HG02870 (cell line): ENCODE measurements at regions not wholly inside any gene's neighbourhood (a gene's known extent, or its start where the extent isn't known, plus 50 kb on each side); places are given as distances from the start of the nearest gene placed in this dataset.

Experiments
- ATAC-seq: cut with Tn5 transposase; IDR thresholded peaks from one replicate; pipeline ENCODE4 v1.9.1; 2021; ENCODE audit warnings: mild to moderate bottlenecking, moderate library complexity; ENCODE audit not compliant: unreplicated experiment

DNA sequence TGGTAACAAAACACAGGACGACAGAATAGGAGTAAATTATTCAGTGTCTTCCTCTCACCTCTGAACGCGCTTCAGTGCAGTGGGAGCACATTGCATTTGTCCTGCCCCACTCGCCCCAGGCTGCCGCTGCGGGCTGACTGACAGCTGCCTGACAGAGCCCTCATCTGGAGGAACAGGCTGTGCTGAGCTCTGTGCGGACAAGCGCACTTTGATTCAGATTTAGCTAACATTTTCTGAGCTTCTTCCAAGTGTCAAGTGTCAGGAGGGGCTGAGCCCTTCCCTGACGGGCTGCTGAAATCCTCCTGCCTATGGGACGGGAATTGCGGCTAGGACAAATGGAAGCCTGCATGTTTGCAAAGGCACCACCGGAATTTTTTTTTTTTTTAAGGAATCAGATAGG is 383.0 kb upstream of the CDH4 start:
- no peak for ATAC-seq

GRCh38 chr20:60869625-60870024 is 382.4 kb upstream of the CDH4 start:
- no peak for ATAC-seq

GRCh38 chr20:60870040-60870439 is 382.0 kb upstream of the CDH4 start:
- ATAC-seq = no peak

DNA sequence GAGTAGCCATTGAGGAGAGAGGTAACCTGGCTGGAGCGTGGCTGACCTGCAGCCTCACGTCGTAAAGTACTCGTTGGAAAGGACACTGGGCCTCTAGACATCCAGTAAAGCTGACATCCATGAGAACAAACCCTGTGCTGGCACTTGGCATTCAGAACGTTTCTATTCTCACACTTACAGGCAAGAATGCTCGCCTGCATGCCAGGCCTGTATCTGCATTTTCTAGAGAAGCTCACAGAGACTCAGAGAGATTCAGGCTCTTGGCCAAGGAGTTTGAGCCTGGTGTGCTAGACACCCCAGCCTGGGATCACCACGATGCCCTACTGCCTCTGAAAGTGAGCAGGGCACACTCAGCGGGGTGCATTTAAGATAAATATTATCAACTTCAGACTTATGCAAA is 379.8 kb upstream of the CDH4 start:
- no peak for ATAC-seq

DNA sequence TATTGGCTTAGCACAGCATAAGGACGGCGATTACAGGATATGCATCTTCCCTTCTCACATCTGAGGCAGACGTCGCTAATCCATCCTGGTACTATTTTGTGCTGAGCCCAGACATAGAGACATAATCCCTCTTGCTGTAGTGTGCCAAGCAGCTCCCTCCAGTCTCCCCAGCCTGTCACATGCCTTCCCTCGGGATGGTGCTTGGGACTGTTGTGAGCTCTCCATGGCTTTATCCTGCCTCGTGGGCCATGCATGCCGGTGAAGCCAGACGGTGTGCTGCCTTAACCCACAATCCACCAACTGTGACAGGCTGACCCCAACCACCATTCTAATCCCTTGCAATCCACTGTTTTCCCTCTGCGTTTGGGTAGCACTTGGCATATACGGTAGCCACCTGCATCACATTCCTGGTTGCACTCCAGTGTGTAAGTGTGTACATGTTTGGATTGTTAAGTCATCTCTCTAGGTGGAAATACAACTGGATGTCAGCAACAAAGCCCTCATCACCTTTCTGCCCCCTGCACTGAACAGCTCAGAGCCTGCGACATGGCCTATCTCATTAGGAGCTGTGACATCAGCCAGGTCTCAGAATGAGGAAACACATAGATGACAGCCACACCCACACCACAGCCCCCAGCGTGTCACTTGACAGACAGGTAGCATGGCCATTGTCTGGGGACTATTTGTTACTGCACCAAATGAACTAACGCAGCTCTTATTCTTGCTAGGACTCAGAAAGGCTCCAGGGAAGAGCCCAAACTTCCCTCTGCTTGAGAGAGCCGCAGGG is 374.8 kb upstream of the CDH4 start:
- no peak for ATAC-seq

DNA sequence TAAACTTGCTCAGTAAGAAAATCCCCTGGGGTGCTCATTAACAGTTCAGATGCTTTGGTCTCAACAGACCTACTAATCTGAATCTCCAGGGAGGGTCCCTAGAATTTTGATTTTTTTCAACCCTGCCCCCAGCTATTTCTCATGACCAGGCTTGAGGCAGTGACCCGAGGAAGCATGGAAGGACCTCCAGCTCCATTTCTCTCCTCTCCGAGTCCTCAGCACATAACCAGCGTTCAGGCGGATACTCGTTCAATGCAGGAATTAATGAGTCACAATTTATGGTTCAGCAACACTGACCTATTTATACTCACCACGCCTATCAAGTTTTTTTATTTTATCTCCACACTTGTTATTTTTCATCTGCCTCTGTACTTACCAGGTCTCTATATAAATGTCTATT is 369.2 kb upstream of the CDH4 start:
- ATAC-seq = no peak

- ATAC-seq = no peak
Observed at GRCh38 chr20:60883496-60883895, 368.6 kb upstream of the CDH4 start.

DNA sequence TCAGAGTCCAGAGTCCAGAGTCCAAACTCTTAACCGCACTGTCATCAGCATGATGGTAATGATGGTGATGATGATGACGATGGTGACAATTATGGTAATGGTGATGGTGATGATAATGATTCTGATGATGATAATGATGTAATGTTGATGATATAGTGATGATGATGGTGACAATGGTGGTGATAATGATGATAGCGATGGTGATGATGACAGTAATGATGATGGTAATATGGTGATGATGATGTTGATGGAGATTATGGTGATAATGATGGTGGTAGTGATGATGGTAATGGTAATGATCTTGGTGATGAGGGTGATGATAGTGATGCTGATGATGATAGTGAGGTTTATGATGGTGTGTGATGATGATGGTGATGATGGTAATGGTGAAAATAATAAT is 367.8 kb upstream of the CDH4 start:
- no peak for ATAC-seq

DNA sequence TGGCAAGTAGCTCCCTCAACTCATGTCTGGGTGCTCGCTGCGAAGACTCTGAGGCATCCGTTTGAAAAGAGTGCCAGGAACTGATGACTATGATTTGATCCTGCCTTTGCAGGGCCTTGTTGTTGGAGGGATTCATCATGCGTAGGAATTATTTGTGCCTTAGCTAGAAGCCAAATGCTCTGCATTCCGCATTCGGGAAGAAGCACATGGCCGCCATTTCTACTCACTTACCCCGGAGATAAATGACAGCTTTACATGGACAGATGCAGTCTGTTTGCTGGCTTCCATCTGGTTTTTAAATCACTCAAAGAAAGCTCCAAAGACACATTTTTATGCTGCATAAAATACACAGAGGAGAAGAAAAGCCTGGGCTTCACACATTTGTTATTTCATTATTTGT is 363.3 kb upstream of the CDH4 start:
- no peak for ATAC-seq

DNA sequence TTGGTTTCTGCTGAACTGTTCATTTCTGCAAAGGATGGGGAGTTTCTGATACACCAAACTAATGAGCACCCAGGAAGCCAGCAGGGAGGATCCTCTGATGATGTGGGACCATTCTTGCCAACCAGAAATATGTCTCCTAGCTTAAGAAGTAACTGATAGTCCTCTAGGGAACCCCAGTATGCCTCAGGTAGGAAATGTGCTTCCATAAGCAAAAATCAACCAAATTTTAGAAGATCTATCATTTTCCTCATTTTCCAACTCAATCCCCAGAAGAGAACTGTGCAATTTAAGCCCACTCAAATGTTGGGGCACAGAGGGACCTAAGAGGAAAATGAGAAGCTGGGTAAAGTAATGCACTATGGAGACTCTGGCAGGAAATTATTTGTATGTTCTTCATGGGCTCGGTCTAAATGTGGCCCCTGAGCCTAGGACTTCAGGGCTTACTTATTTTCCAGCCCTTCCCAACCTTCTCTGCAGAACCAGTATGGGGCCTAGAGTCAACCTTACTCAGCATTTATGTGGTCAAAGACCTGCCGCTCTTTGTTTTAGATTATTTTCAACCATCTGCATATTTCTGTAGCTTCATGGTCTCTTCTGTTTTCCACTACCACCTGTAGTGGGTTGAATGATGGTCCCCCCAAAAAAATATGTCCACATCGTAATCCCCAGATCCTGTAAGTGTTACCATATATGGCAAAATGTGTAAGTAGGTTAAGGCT is 359.8 kb upstream of the CDH4 start:
- no peak for ATAC-seq

- ATAC-seq = no peak
Observed at GRCh38 chr20:60894091-60894490, 358.0 kb upstream of the CDH4 start.

DNA sequence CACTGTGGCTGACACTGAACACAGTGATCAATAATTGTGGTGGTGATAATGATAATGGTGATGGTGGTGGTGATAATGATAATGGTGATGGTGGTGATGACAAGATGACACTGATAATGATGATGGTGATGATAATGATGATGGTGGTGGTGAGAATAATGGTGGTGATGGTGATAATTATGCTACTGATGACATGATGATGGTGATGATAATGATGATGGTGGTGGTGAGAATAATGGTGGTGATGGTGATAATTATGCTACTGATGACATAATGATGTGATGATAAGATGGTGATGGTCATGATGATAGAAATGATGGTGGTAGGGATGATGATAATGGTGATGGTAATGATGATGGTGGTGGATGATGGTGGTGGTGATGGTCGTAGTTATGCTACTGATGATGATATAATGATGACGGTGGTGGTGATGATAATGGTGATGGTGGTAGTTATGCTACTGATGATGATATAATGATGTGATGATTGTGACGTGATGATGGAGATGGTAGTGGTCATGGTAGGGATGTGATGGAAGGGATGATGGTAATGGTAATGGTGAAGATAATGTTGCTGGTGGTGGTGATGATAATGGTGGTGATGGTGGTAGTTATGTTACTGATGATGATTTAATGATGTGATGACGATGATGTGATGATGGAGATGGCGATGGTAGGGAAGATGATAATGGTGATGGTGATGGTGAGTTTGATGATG is 356.5 kb upstream of the CDH4 start:
- ATAC-seq = no peak

- ATAC-seq = no peak
Observed at GRCh38 chr20:60897976-60898375, 354.1 kb upstream of the CDH4 start.

DNA sequence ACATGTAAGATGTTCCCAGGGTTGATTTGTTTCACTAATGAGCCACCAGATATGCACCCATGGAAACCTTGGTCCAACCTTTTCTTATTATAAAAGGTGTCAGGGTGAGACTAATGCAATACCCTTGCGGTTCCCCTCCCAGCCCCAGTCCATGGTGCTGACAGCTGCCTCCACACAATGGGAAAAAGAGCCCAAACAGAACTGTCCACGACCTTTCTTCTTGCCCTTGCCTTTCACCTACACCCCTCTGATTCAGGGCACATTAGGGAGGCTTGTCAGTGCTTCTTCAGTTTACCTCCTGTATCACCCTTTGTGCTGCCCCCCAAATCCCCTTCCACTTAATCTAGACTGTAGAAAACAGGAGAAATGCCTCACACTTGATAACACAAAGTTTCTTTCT is 352.7 kb upstream of the CDH4 start:
- no peak for ATAC-seq

DNA sequence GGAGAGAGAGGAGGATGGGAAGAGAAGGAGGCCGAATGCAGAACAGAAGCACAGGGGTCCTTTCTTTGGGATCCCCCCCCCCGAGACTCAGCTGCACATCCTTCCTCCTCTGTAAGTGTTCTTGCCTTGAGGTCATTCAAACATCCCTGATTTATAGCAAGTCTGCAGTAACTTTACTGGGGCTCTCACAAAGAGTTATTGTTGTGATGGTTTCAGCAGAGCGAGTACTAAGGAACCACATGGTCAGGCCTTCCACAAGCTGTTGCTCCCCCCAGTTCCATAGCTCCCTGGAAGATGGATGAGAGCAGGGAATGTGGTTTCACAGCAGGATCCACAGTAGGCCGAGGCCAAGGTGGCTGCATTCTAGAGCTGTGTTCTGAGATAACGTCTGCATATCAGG is 351.4 kb upstream of the CDH4 start:
- ATAC-seq = no peak

GRCh38 chr20:60901831-60902230 is 350.2 kb upstream of the CDH4 start:
- ATAC-seq = no peak

DNA sequence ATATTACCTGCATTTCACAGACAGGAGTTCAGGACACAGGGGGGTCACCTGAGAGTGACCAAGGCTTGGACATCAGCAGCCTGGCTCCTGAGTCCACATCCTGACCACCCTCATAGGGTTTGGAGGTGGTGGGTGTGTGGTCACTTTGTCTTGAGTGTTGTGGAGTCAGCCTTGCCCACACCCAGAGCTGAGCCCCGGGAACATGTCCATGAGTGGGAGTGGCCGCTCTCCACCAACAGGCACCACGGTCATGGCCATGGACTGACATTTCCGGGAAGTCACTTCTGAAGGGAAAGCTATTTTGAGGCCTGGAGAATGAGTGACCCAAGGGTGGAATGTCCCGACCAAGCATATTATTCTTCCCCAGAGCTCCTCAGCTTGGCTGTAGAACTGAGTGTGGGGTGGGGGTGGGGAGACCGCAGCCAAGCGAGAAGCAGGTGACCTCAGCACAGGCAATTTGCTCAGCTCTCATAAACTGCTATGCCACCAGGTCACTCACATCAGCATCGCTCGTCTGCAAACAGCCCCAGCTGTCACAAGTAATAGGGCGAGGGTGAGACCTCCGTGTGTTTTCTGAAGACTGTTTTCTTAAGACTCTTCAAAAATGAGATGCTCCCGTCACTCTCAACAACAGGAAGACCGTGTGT is 348.6 kb upstream of the CDH4 start:
- no peak for ATAC-seq

- no peak for ATAC-seq
Observed at GRCh38 chr20:60904730-60905129, 347.3 kb upstream of the CDH4 start.

DNA sequence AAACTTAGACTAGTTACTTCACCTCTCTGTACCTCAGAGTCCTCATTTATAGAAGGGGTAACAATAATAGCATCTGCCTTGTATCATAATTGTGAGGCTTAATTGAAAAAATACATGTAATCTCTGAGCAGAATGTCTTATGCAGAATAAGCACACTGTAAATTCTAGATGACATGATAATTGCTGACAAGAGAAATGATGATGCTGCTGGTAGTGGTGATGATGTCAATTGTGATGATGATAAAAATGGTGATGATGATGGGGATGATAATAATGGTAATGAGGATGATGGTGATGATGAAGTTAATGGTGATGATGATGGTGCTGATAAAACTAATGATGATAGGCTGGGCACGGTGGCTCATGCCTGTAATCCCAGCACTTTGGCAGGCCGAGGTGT is 346.1 kb upstream of the CDH4 start:
- ATAC-seq = no peak

GRCh38 chr20:60906555-60906954 is 345.5 kb upstream of the CDH4 start:
- no peak for ATAC-seq

- no peak for ATAC-seq
Observed at GRCh38 chr20:60913298-60913697, 338.8 kb upstream of the CDH4 start.
